ENCODE measurements at regions not wholly inside any gene's neighbourhood (a gene's known extent, or its start where the extent isn't known, plus 50 kb on each side); places are given as distances from the start of the nearest gene placed in this dataset.

DNA sequence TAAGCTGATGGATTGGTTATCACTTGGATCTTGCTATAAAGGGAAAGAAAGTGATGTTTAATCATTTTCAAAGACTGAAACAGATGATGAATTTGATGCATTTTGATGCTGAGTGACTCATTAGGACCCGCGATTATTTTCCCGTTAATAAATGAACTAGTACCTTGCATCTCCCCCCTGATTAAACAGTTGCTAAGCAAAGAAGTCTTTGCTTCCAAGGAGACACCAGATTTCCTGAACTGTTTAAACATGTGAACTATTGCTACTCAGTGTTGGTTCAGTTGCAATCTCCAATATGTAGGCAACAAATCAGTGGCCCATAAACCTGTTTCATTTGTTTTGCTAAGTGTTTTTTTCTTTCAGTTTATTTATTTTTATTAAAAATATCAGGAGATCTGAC is 375.2 kb downstream of the AACS start:
- H3K4me3 ChIP-seq: no peak overlapping the region
- no peak for DNase-seq (ENCODE audit: low spot score)
- no peak overlapping the region for H2AFZ ChIP-seq (replicated peaks)
- Mint-ChIP-seq H3K27me3 (ENCODE audit: insufficient read depth, low read depth) (peaks cover 6% of the 10 kb centered on the region), H3K4me1 (peaks cover 29% of the 10 kb centered on the region), H3K4me3 (no peak overlapping the region), H3K9me3 (peaks cover 5% of the 10 kb centered on the region), H3K27ac (no peak overlapping the region), H3K36me3 (no peaks in the 10 kb centered on the region)
- no peak overlapping the region for H3K9ac ChIP-seq
- H3K36me3 ChIP-seq: no peaks in the 10 kb centered on the region
- no peaks in the 10 kb centered on the region for H3K79me2 ChIP-seq (ENCODE audit: low read depth)
- no peaks in the 10 kb centered on the region for H3K27me3 ChIP-seq
- peaks cover 38% of the 10 kb centered on the region for H3K4me1 ChIP-seq
- H3K4me2 ChIP-seq: no peak overlapping the region
- peaks cover 26% of the 10 kb centered on the region for H3F3A ChIP-seq (ENCODE audit: low read depth)
- no peak for TF ChIP-seq CTCF (IDR thresholded peaks at IDR 0.05)
- TF ChIP-seq EZH2 (IDR thresholded peaks at IDR 0.05): no peak
- TF ChIP-seq EZH2phosphoT487 (IDR thresholded peaks at IDR 0.05): no peak
- H3K9me3 ChIP-seq (ENCODE audit: low read depth): no peaks in the 10 kb centered on the region
- no peaks in the 10 kb centered on the region for H4K20me1 ChIP-seq (ENCODE audit: low read depth)
- no peak overlapping the region for H3K27ac ChIP-seq

DNA sequence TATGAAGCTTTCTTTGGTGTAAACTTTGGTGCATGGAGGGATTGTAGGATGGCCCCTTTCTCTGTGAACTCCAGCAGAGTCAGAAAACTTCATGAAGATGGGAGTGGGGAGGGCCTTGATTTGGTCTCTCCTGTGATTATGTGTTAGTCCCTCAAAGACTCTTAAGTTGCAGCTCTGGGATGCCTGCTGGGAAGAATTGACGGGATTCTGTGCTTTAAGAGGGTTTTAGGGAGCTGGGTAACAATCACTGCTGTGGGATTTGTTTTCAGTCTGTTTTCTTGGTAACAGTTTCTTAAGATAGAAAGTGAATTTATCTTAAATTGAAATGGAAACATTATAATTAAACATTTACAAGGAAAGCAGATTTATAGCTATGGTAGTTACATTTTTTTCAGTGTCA is 378.1 kb downstream of the AACS start:
- peak overlapping the region; percentile 92 for H3K27ac Mint-ChIP-seq
- H3K4me3 ChIP-seq: no peak overlapping the region
- no peaks in the 10 kb centered on the region for H3K36me3 Mint-ChIP-seq
- no peaks in the 10 kb centered on the region for H3K79me2 ChIP-seq (ENCODE audit: low read depth)
- H3K27ac ChIP-seq: peak overlapping the region; percentile 88
- peak overlapping the region; percentile 67 for H3K4me2 ChIP-seq
- no peak overlapping the region for H2AFZ ChIP-seq (replicated peaks)
- peak overlapping the region; percentile 24 for H3K4me3 Mint-ChIP-seq
- H3F3A ChIP-seq (ENCODE audit: low read depth): peaks cover 26% of the 10 kb centered on the region
- H3K4me1 ChIP-seq: peaks cover 38% of the 10 kb centered on the region
- H3K27me3 Mint-ChIP-seq (ENCODE audit: insufficient read depth, low read depth): no peaks in the 10 kb centered on the region
- no peaks in the 10 kb centered on the region for H3K36me3 ChIP-seq
- DNase-seq (ENCODE audit: low spot score): peak; percentile 53
- no peak overlapping the region for H3K9ac ChIP-seq
- peaks cover 29% of the 10 kb centered on the region for H3K4me1 Mint-ChIP-seq
- peaks cover 7% of the 10 kb centered on the region for H3K9me3 Mint-ChIP-seq
- TF ChIP-seq EZH2 (IDR thresholded peaks at IDR 0.05) (no peak), CTCF (IDR thresholded peaks at IDR 0.05) (no peak), EZH2phosphoT487 (IDR thresholded peaks at IDR 0.05) (no peak)
- H3K27me3 ChIP-seq: no peaks in the 10 kb centered on the region
- peaks cover 5% of the 10 kb centered on the region for H3K9me3 ChIP-seq (ENCODE audit: low read depth)
- H4K20me1 ChIP-seq (ENCODE audit: low read depth): no peaks in the 10 kb centered on the region

DNA sequence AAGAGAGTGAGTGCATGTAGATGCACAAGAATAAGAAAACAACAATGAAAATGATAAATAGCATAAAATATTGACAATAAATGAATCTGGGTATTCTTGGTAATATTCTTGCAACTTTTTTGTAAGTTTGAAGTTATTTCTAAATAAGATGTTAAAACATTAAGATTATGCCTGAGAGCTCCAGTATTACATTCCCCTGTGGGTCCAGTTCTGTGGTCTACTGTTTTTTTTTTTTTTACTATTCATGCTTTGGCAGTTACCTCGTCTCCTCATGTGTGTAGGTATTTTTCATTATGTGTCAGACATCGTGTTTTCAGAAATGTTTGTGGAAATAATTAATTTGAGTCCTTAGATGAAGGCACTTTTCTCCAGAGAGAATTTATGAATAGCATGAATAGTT is 386.2 kb downstream of the AACS start:
- H3K4me1 ChIP-seq: peaks cover 32% of the 10 kb centered on the region
- H3K79me2 ChIP-seq (ENCODE audit: low read depth): no peaks in the 10 kb centered on the region
- no peak overlapping the region for H3K9ac ChIP-seq
- Mint-ChIP-seq H3K4me1 (peaks cover 7% of the 10 kb centered on the region), H3K36me3 (no peaks in the 10 kb centered on the region), H3K4me3 (no peak overlapping the region), H3K9me3 (peaks cover 5% of the 10 kb centered on the region), H3K27ac (no peak overlapping the region), H3K27me3 (ENCODE audit: insufficient read depth, low read depth) (no peaks in the 10 kb centered on the region)
- H3K4me2 ChIP-seq: no peak overlapping the region
- TF ChIP-seq EZH2phosphoT487 (IDR thresholded peaks at IDR 0.05) (no peak), CTCF (IDR thresholded peaks at IDR 0.05) (no peak), EZH2 (IDR thresholded peaks at IDR 0.05) (no peak)
- H3K27ac ChIP-seq: no peak overlapping the region
- no peaks in the 10 kb centered on the region for H4K20me1 ChIP-seq (ENCODE audit: low read depth)
- H3K4me3 ChIP-seq: no peak overlapping the region
- H3F3A ChIP-seq (ENCODE audit: low read depth): peaks cover 22% of the 10 kb centered on the region
- no peak for DNase-seq (ENCODE audit: low spot score)
- no peak overlapping the region for H2AFZ ChIP-seq (replicated peaks)
- H3K27me3 ChIP-seq: no peaks in the 10 kb centered on the region
- peaks cover 12% of the 10 kb centered on the region for H3K9me3 ChIP-seq (ENCODE audit: low read depth)
- no peaks in the 10 kb centered on the region for H3K36me3 ChIP-seq
